HG02588 (cell line): ENCODE measurements at regions not wholly inside any gene's neighbourhood (a gene's known extent, or its start where the extent isn't known, plus 50 kb on each side); places are given as distances from the start of the nearest gene placed in this dataset.
"Not testable (repeated sequence)": the region's sequence is repeated elsewhere in the genome, so short reads cannot be mapped to it uniquely, and the experiment has no call there.

Experiments
- ATAC-seq: cut with Tn5 transposase; IDR thresholded peaks from one replicate; pipeline ENCODE4 v1.9.1; 2021; ENCODE audit warnings: mild to moderate bottlenecking, moderate library complexity; ENCODE audit not compliant: unreplicated experiment

GRCh38 chr17:33929181-33929724, 325.8 kb upstream of the CCL2 start:
- ATAC-seq = no peak

GRCh38 chr17:33931148-33931814, 323.8 kb upstream of the CCL2 start:
- not testable (repeated sequence) for ATAC-seq

GRCh38 chr17:33932996-33933395, 322.1 kb upstream of the CCL2 start:
- no peak for ATAC-seq

GRCh38 chr17:33933576-33933975, 321.5 kb upstream of the CCL2 start:
- no peak for ATAC-seq

- ATAC-seq = no peak
These were observed 320.4 kb upstream of the CCL2 start for GRCh38 chr17:33934696-33935095.

- ATAC-seq = no peak
These were observed 319.3 kb upstream of the CCL2 start for GRCh38 chr17:33935822-33936221.

- ATAC-seq = no peak
These were observed 318.3 kb upstream of the CCL2 start for GRCh38 chr17:33936764-33937163.

- no peak for ATAC-seq
These were observed 315.1 kb upstream of the CCL2 start for GRCh38 chr17:33939959-33940358.

- no peak for ATAC-seq
These were observed 314.2 kb upstream of the CCL2 start for GRCh38 chr17:33940769-33941370.

- no peak for ATAC-seq
These were observed 313.3 kb upstream of the CCL2 start for GRCh38 chr17:33941744-33942143.

GRCh38 chr17:33942414-33942813, 312.7 kb upstream of the CCL2 start:
- no peak for ATAC-seq

GRCh38 chr17:33944412-33944811, 310.7 kb upstream of the CCL2 start:
- no peak for ATAC-seq

- ATAC-seq = no peak
These were observed 310.3 kb upstream of the CCL2 start for GRCh38 chr17:33944826-33945225.

- no peak for ATAC-seq
These were observed 309.2 kb upstream of the CCL2 start for GRCh38 chr17:33945646-33946546.

GRCh38 chr17:33947762-33948161, 307.3 kb upstream of the CCL2 start:
- ATAC-seq = no peak

GRCh38 chr17:33948309-33948708, 306.8 kb upstream of the CCL2 start:
- ATAC-seq = no peak

GRCh38 chr17:33949100-33949499, 306.0 kb upstream of the CCL2 start:
- no peak for ATAC-seq

GRCh38 chr17:33950061-33950460, 305.0 kb upstream of the CCL2 start:
- no peak for ATAC-seq

GRCh38 chr17:33952425-33952824, 302.7 kb upstream of the CCL2 start:
- no peak for ATAC-seq

GRCh38 chr17:33954597-33954996, 300.5 kb upstream of the CCL2 start:
- no peak for ATAC-seq

- no peak for ATAC-seq
These were observed 299.6 kb upstream of the CCL2 start for GRCh38 chr17:33955461-33955860.

- not testable (repeated sequence) for ATAC-seq
These were observed 296.0 kb upstream of the CCL2 start for GRCh38 chr17:33959098-33959497.
